ENCODE measurements at regions not wholly inside any gene's neighbourhood (a gene's known extent, or its start where the extent isn't known, plus 50 kb on each side); places are given as distances from the start of the nearest gene placed in this dataset.
"Not testable (repeated sequence)": the region's sequence is repeated elsewhere in the genome, so short reads cannot be mapped to it uniquely, and the experiment has no call there.

DNA sequence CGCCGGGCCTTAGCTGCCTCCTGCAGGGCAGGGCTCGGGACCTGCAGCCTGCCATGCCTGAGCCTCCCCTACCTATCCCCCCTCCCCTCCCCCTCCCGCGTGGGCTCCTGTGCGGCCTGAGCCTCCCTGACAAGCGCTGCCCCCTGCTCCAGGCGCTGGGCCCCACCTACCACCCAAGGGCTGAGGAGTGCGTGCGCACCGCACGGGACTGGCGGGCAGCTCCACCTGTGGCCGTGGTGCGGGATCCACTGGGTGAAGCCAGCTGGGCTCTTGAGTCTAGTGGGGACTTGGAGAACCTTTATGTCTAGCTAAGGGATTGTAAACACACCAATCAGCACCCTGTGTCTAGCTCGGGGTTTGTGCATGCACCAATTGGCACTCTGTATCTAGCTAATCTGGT lies 554.6 kb upstream of the ACTRT1 start:
- not testable (repeated sequence) for DNase-seq (ENCODE audit: low read depth)

DNA sequence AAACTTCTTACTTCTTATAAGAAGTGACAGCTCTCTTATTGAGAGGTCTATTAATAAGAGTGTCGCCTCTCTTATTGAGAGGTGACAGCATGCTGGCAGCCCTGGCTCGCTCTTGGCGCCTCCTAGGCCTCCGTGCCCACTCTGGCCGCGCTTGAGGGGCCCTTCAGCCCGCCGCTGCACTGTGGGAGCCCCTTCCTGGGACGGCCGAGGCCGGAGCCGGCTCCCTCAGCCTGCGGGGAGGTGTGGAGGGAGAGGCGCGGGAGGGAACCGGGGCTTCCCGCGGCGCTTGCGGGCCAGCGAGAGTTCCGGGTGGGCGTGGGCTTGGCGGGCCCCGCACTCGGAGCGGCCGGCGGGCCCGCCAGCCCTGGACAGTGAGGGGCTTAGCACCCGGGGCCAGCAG lies 554.2 kb upstream of the ACTRT1 start:
- DNase-seq (ENCODE audit: low read depth), result not testable (repeated sequence)

DNA sequence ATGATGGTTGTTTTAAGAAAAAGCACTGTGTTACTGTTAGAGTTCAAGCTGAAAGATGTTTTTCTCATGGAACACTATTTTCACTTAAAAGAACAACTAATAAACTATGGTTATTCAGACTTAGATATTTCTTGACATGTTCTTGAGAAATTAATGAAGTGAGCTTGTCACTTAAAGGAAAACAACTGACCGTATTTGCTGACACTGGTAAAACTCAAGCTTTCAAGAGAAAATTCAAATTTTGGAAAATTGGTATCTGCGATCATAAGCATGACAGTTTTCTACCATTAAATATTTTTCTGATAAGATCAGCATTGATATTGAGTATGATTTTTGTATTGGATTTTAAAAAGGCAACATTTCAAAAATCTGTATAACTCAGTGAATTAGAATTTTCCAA lies 549.5 kb upstream of the ACTRT1 start:
- no peak for DNase-seq (ENCODE audit: low read depth)

- no peak for DNase-seq (ENCODE audit: low read depth)
Observed at GRCh38 chrX:128599632-128600031, 547.4 kb upstream of the ACTRT1 start.

- no peak for DNase-seq (ENCODE audit: low read depth)
Observed at GRCh38 chrX:128582036-128582435, 529.8 kb upstream of the ACTRT1 start.

DNA sequence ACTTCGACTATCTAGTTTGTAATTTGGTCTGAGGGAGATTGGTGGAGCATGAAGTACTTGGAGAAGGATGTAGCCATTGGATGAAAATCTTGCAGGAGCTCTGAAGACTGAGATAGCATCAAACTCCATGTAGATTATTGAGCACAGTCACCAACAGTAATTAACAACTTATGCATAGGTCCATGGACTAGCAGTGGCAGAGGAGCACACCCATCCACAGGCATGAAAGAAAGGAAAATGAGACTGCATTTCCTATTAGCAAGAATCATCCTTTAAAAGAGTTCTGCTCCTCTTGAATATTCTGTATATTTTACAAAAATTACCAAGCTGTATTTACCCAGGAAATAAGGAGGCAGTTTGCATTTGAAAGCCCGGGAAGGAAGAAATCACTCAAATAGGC lies 529.4 kb upstream of the ACTRT1 start:
- no peak for DNase-seq (ENCODE audit: low read depth)

- no peak for DNase-seq (ENCODE audit: low read depth)
Observed at GRCh38 chrX:128543114-128543513, 490.9 kb upstream of the ACTRT1 start.

DNA sequence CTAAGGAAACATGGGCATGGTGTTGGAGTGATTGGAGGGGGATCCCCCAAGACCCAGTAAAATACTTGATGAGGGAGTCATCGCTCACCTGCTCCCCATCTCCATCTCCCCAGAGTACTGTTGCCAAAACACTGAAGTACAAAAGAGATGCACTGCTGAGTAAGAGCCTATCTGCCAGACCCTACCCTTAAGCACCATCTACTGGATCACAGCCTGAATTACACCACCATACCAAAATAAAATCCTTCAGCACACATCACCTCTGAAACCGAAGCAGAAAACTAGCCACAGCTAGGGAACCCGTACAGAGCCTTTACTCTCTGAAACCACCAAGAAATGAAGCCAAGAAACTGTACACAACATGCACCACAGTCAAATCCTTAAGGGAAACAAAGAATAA lies 466.3 kb upstream of the ACTRT1 start:
- DNase-seq (ENCODE audit: low read depth), result no peak

- no peak for DNase-seq (ENCODE audit: low read depth)
Observed at GRCh38 chrX:128517691-128518090, 465.5 kb upstream of the ACTRT1 start.

DNA sequence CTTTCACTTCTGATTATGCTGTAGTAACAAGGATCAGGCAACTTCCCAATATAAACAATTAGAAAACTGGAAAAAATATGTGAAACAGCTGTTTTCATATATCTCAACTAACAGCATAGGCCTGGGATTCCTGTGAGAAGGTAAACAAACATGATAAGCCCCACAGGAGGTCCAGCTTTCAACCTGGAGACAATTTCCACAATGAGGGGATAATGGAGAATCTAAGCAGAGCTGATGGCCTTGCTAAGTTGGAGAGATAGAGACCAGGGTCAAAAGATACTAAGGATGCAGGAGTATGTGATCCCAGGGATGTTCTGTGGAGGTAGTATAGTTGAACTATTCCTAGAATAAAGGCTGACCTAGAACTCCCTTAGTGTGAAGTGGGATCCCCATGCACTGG lies 452.3 kb upstream of the ACTRT1 start:
- no peak for DNase-seq (ENCODE audit: low read depth)

- DNase-seq (ENCODE audit: low read depth), result no peak
Observed at GRCh38 chrX:128464116-128464515, 411.9 kb upstream of the ACTRT1 start.

GRCh38 chrX:128460835-128461234 lies 408.6 kb upstream of the ACTRT1 start:
- no peak for DNase-seq (ENCODE audit: low read depth)

DNA sequence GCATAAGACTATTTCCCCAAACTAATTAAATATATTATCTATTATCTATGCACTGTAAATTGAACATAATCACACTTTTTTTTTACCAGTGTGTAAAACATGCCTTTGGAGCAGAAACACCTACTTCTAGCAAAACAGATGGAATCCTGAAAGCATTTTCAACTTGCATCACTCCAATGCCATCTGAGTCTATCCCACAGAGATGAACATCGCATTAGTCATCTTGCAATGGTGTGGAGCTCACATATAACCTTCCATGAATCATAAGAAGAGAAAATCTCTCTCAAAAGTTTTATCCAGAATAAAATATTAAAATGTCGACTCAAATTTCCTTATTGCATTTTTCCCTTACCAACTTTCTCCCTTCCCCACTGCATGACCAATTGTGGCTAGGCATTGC lies 406.7 kb upstream of the ACTRT1 start:
- no peak for DNase-seq (ENCODE audit: low read depth)

- DNase-seq (ENCODE audit: low read depth), result no peak
Observed at GRCh38 chrX:128457674-128458073, 405.5 kb upstream of the ACTRT1 start.

DNA sequence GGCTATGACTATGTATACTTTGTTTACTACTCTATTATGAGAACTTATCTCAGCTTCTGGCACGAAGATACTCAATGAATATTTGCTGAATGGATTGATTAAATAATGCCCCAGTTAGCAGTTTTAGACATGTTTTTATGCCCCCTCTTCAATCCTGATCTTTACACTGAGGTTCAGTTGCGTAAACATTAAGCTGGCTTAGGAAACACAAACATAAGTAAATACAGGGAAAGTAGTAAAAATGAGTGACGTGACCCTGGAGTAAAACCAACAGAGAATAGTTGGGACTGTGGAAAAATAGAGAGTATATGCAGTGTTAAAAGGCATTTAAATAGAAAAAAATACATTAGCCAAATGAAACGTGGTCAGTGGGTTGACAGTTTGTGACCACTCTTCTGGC lies 387.0 kb upstream of the ACTRT1 start:
- no peak for DNase-seq (ENCODE audit: low read depth)

DNA sequence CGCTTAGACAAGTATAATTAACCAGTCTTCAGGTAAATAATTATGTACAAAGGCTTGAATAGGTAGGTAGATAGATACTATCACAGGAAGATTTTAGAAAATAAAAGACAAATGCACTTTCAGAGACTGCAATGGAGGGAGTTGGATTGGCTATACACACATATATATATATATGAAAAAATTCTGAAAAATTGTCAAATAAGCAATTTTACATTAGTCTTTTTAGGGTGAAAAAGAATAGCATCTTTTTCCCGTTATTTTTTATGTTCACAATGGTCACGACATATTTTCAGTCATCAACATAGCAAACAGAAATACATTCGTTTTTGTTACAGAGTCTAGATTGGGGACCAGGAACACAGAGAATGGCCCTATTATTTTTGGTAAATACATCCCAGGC lies 385.9 kb upstream of the ACTRT1 start:
- DNase-seq (ENCODE audit: low read depth), result no peak

- no peak for DNase-seq (ENCODE audit: low read depth)
Observed at GRCh38 chrX:128436397-128437103, 384.3 kb upstream of the ACTRT1 start.

DNA sequence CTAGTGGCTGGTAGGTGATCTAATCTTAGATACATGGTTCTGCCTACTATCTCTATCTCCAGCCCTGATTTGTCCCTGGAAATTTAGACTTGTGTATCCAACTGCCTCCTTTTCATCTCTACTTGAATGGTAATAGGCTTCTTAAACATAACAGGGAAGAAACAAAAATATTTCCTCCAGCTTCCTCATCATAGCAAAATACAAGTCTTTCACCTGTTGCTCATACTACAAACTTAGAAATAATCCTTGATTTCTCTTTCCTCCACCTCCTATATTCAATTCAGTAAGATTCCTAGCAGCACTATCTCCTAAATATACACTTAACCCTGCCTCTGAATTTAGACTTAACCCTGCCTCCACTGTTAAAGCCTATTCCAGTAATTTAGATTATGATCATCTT lies 373.3 kb upstream of the ACTRT1 start:
- DNase-seq (ENCODE audit: low read depth), result no peak

DNA sequence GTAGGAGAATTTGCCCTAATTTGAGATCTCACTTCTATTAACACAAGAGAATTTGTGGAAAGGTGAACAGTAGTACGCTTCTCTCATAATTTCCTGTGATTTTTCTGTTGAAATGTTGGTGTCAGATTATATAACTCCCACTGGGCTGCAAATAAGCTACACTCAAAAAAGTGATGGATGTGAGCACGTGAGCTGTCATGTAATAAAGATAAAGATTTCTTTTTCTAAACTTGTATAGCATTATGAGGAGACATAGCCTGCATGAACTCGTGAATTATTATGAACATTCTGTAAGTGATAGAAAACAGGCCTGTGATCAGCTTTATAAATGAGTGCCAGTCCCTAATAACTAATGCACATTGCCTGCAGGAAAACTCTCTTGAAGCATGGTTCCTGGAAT lies 356.6 kb upstream of the ACTRT1 start:
- DNase-seq (ENCODE audit: low read depth), result no peak

- no peak for DNase-seq (ENCODE audit: low read depth)
Observed at GRCh38 chrX:128396601-128397000, 344.4 kb upstream of the ACTRT1 start.

- DNase-seq (ENCODE audit: low read depth), result not testable (repeated sequence)
Observed at GRCh38 chrX:128383846-128384245, 331.6 kb upstream of the ACTRT1 start.

GRCh38 chrX:128365492-128365891 lies 313.3 kb upstream of the ACTRT1 start:
- DNase-seq (ENCODE audit: low read depth), result no peak

GRCh38 chrX:128335671-128336070 lies 283.5 kb upstream of the ACTRT1 start:
- no peak for DNase-seq (ENCODE audit: low read depth)

GRCh38 chrX:128334821-128335220 lies 282.6 kb upstream of the ACTRT1 start:
- DNase-seq (ENCODE audit: low read depth), result no peak

- no peak for DNase-seq (ENCODE audit: low read depth)
Observed at GRCh38 chrX:128310912-128311311, 258.7 kb upstream of the ACTRT1 start.

Data from stimulated activated CD8-positive, alpha-beta memory T cell treated with anti-CD3 and anti-CD28 coated beads, Interleukin-12 subunit alpha, Interleukin-12 subunit beta, amount 100 ng/mL, for 1 hour (primary cell).